GDM1 (cell line): ENCODE measurements at regions not wholly inside any gene's neighbourhood (a gene's known extent, or its start where the extent isn't known, plus 50 kb on each side); places are given as distances from the start of the nearest gene placed in this dataset.

Experiments used
- DNase-seq: peaks from one replicate; lab custom pipeline; 2025; lab: John Stamatoyannopoulos, UW

GRCh38 chr11:119473901-119474681 is 51.1 kb upstream of the THY1 start:
- no peak for DNase-seq

DNA sequence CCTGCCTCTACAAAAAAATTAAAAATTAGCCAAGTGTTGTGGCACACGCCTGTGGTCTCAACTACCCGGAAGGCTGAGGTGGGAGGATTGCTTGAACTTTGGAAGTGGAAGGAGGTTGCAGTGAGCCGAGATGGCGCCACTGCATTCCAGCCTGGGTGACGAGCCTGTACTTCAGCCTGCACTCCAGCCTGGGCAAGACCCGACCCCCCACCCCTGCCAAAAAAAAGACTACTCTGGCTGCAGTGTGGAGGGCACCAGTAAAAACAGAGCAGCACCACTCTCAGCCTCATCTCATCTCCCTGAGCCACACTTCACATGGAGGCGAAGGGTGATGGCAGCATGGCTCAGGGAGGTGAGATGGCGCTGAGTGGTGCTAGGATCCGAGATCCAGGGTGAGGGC is 50.3 kb upstream of the THY1 start:
- DNase-seq, result no peak

GRCh38 chr11:119472856-119473222 is 49.9 kb upstream of the THY1 start:
- DNase-seq, result peak; percentile 8
